Suprapubic skin (tissue), 3 donors: ENCODE measurements at regions not wholly inside any gene's neighbourhood (a gene's known extent, or its start where the extent isn't known, plus 50 kb on each side); places are given as distances from the start of the nearest gene placed in this dataset.

ENCODE experiments used
- CTCF ChIP-seq, 2 donors: fragments of 200-600 bp in 1 of 2; fragments of 450-650 bp in 1 of 2; sonication (generic) in 1 of 2; IDR thresholded peaks; one replicate each; pipeline ENCODE4 v1.5.1; 2016 to 2019; ENCODE audit warnings: antibody characterized with exemption in 2 of 2, mild to moderate bottlenecking in 1 of 2, moderate library complexity in 1 of 2
- POLR2A ChIP-seq, 2 donors: fragments of 450-650 bp; IDR thresholded peaks; one replicate each; pipeline ENCODE4 v1.6.1; 2017; ENCODE audit warnings: antibody characterized with exemption in 2 of 2, mild to moderate bottlenecking in 2 of 2, moderate library complexity in 2 of 2

- TF ChIP-seq CTCF (IDR thresholded peaks at IDR 0.05) (no peak), POLR2A (IDR thresholded peaks at IDR 0.05) (no peak)
Measured at GRCh38 chr13:74253161-74253560, 119.0 kb upstream of the KLF12 start.
